Spleen (tissue), 7 donors: ENCODE measurements at regions not wholly inside any gene's neighbourhood (a gene's known extent, or its start where the extent isn't known, plus 50 kb on each side); places are given as distances from the start of the nearest gene placed in this dataset.

Experiments
- CTCF ChIP-seq, 11 experiments: fragments of 200-600 bp in 7 of 11; fragments of 450-650 bp in 4 of 11; sonication (generic) in 4 of 11; IDR thresholded peaks in 8 of 11; conservative IDR thresholded peaks in 3 of 11; 1 replicate in 7 of 11; 2 replicates in 4 of 11; pipeline versions ENCODE4 v1.4.0 to v1.8.0; 2016 to 2021; ENCODE audit warnings: antibody characterized with exemption in 11 of 11, inconsistent platforms in 4 of 11, mild to moderate bottlenecking in 1 of 11
- POLR2A ChIP-seq, 3 donors: fragments of 450-650 bp; IDR thresholded peaks; one replicate each; pipeline ENCODE4 v1.5.1; 2017; ENCODE audit warnings: antibody characterized with exemption in 3 of 3, mild to moderate bottlenecking in 1 of 3
- POLR2AphosphoS5 ChIP-seq, 3 donors: sonication (generic); formaldehyde crosslinking; IDR thresholded peaks; one replicate each; pipeline ENCODE4 v1.5.1; 2017; ENCODE audit warnings: antibody characterized with exemption in 3 of 3
- donor health status: DM: no; HTN: no; CAD: no; lungs with moderate emphysema.
- donor health status: DM: no; HTN: no; CAD: no.
- donor health status: DM: no; HTN: no; CAD: no.

GRCh38 chr11:80930038-80930437 is 1489.2 kb upstream of the TENM4 start:
- TF ChIP-seq POLR2AphosphoS5 (IDR thresholded peaks at IDR 0.05) (no peak), POLR2A (IDR thresholded peaks at IDR 0.05) (no peak), CTCF (IDR thresholded peaks at IDR 0.05 in 8 of 11, conservative IDR thresholded peaks at IDR 0.05 in 3 of 11) (no peak)
